ENCODE measurements at regions not wholly inside any gene's neighbourhood (a gene's known extent, or its start where the extent isn't known, plus 50 kb on each side); places are given as distances from the start of the nearest gene placed in this dataset.
A peak's percentile ranks its signal among the peaks of the same experiment; 100 is the strongest.

GRCh38 chr2:62573137-62573731 is 67.2 kb upstream of the TMEM17 start:
- H4K91ac ChIP-seq (ENCODE audit: insufficient read depth, low read depth, low read length): no peak overlapping the region; the same call in 1 of the 2 replicates
- H3K4ac ChIP-seq (ENCODE audit: low read depth, low read length): peak overlapping the region; percentile 67
- no peak overlapping the region for H2AK9ac ChIP-seq (replicated peaks; ENCODE audit: low read depth, low read length, poor library complexity)
- H4K8ac ChIP-seq (ENCODE audit: low read depth in 2 of 2, low read length in 2 of 2): 0 out of 4 replicates have a peak overlapping the region, but pooled peaks of 1 of the 2 experiments have one; percentile 10
- intact Hi-C loops (cut with micrococcal nuclease): no loop called here
- H3K4me1 ChIP-seq (ENCODE audit: control insufficient read depth, insufficient read depth, low read length): peaks cover 18% of the 10 kb centered on the region
- peak overlapping the region; percentile 5; the same call in 1 of the 2 replicates for H3K18ac ChIP-seq (ENCODE audit: low read depth, low read length)
- no peak overlapping the region for H2BK5ac ChIP-seq (ENCODE audit: low read depth, low read length, poor library complexity, severe bottlenecking)
- H3K56ac ChIP-seq (ENCODE audit: extremely low read depth, insufficient read depth, low read length): no peak overlapping the region
- no peaks in the 10 kb centered on the region for H3K36me3 ChIP-seq (ENCODE audit: control insufficient read depth, insufficient read depth, low read length)
- H3K9me1 ChIP-seq (ENCODE audit: insufficient read depth, low read length): peaks cover 11% of the 10 kb centered on the region
- H2AFZ ChIP-seq (replicated peaks; ENCODE audit: low read length, poor library complexity): no peak overlapping the region
- peak overlapping the region; percentile 69 for H2BK120ac ChIP-seq (ENCODE audit: low read depth, low read length)
- H4K20me1 ChIP-seq (ENCODE audit: insufficient read depth, low read length): no peaks in the 10 kb centered on the region
- in situ Hi-C loops (cut with MboI; ENCODE audit: low sequenced_read_pairs): no loop called here
- ATAC-seq (ENCODE audit: low read depth) (peak; percentile 33), DNase-seq (peak; percentile 26)
- peak overlapping the region; percentile 80 for H2BK20ac ChIP-seq (ENCODE audit: low read depth, low read length)
- dilution Hi-C loops (cut with HindIII; ENCODE audit: low sequenced_read_pairs, unreplicated experiment): no loop called here
- BruUV-seq (replicated peaks): no TSS peak
- TF ChIP-seq MAFK (IDR thresholded peaks at IDR 0.05; ENCODE audit: low read depth, low read length): peak; percentile 41
- no peak for TF ChIP-seq SMC3 (IDR thresholded peaks at IDR 0.05; ENCODE audit: low read depth, low read length)
- peak overlapping the region; percentile 46 for H3K14ac ChIP-seq (replicated peaks; ENCODE audit: low read depth, low read length)
- no peaks in the 10 kb centered on the region for H3K9me3 ChIP-seq (ENCODE audit: control insufficient read depth, insufficient read depth, low read length)
- H3K27ac ChIP-seq (ENCODE audit: insufficient read depth, low read length): no peak overlapping the region
- H3K79me1 ChIP-seq (ENCODE audit: low read depth in 1 of 2, low read length in 2 of 2): no peaks in the 10 kb centered on the region; a peak in 1 of 4 replicates
- WGBS, 2 experiments (ENCODE audit: extremely low coverage in 2 of 2, insufficient read length in 1 of 2): no CpG with 5 or more reads among the region's 4 CpGs
- H2BK15ac ChIP-seq (ENCODE audit: low read depth, low read length): peak overlapping the region; percentile 75; the same call in 1 of the 3 replicates
- no peak overlapping the region for H3K4me2 ChIP-seq (ENCODE audit: low read depth, low read length)
- ChIA-PET POLR2A (ENCODE audit: unreplicated experiment) (no interaction called here), CTCF (no interaction called here)
- H3K9ac ChIP-seq (ENCODE audit: low read depth, low read length): no peak overlapping the region
- H3K4me3 ChIP-seq (ENCODE audit: insufficient read depth, low read depth, low read length): no peak overlapping the region
- H3K27me3 ChIP-seq (ENCODE audit: control insufficient read depth, insufficient read depth, low read length): no peaks in the 10 kb centered on the region
- no peak overlapping the region; the same call in 1 of the 2 replicates for H4K5ac ChIP-seq (ENCODE audit: low read depth, low read length)
- peak overlapping the region; percentile 34; the same call in 1 of the 2 replicates for H3K23ac ChIP-seq (ENCODE audit: low read depth, low read length)
- peak overlapping the region; percentile 45; the same call in 1 of the 2 replicates for H2AK5ac ChIP-seq (ENCODE audit: low read depth, low read length)

All from IMR-90 (cell line).